ENCODE measurements at regions not wholly inside any gene's neighbourhood (a gene's known extent, or its start where the extent isn't known, plus 50 kb on each side); places are given as distances from the start of the nearest gene placed in this dataset.

DNA sequence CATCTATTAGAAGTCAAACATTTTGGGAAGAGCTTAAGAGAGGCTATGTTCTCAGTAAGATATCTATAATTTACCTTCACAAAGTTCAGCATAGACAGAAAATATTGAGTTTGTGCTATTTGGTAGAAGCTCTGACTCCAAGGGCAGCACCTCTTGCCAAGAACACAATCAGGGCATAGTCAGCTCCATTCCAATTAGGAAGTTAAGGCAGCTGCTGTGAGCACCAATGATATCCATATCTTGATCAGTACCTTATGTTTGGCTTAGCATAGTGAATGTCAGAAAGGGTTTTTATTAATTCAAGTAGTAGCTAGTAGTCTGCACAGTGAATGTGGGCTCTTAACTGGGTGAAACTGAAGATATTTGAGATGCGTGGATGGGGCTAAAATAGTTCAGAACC, 86.4 kb upstream of the SPRED2 start (continued):
- TF ChIP-seq CBX8 (IDR thresholded peaks at IDR 0.05; ENCODE audit: borderline replicate concordance, low read depth, low read length) = no peak
- TF ChIP-seq MAFK (IDR thresholded peaks at IDR 0.05; ENCODE audit: low read depth, low read length) = no peak
- TF ChIP-seq TAF1 (IDR thresholded peaks at IDR 0.05; ENCODE audit: low read depth, low read length) = no peak
